HG03521 (cell line): ENCODE measurements at regions not wholly inside any gene's neighbourhood (a gene's known extent, or its start where the extent isn't known, plus 50 kb on each side); places are given as distances from the start of the nearest gene placed in this dataset.
"Not testable (repeated sequence)": the region's sequence is repeated elsewhere in the genome, so short reads cannot be mapped to it uniquely, and the experiment has no call there.

Source experiments
- ATAC-seq: cut with Tn5 transposase; IDR thresholded peaks from one replicate; pipeline ENCODE4 v1.9.1; 2021; ENCODE audit warnings: mild to moderate bottlenecking, moderate library complexity; ENCODE audit not compliant: unreplicated experiment

DNA sequence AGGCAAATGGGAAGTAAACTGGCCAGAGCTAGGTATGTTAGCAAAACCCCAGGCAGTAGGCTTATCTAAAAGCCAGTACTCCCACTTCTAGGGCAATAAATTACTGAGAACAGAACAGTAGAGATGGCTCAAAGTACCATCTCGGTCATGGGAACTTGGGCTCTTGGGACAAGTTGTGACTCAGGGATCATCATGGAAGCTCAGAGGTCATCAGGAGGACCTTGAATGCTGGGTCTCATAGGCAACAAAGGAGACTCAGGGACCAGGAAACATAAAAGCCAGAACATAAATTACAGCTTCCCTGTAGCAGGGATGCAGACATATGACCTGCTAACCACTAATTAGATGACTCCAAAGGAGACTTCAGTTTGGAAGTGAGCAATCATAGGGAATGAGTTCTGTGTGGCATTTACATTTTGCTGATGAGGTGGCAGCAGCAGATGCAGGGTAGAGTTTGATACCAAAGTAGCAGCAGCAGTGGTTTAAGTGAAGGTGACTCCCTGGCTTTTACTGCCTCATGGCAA lies 97.6 kb upstream of the SCAF11 start:
- ATAC-seq, result no peak

- ATAC-seq, result no peak
These were observed 94.6 kb upstream of the SCAF11 start for GRCh38 chr12:46084666-46085631.

DNA sequence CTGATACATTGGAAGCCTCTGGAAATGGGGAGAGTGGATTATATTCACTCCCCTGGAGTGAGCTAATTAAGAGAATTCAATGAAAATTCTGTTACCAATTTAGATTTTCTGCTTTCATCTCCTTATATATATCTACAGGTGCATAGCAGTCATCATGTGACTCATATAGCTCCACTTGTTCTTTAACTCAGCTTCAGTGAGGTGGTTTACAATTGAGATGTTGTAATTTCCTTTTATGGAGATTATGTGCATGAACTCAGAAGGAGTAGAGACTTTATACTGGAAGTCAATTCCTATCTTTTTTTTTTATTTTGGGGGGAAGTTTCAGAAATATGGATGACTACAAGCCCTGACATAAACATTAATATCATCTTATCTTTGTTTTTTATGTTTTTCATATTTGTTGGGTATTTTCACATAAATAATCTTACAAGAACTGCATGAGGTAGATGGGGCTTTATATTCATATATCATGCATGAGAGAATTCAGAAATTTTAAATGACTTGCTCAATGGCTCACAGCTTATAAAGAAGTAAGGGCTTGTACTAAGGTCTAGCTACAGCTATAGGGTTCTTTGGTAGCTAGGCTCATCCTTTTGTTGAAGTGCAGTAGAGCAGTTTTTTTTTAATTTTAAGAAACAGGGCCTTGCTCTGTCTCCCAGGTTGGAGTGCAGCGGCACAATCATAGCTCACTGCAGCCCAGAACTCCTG lies 92.3 kb upstream of the SCAF11 start:
- ATAC-seq, result no peak

- ATAC-seq, result no peak
These were observed 82.9 kb upstream of the SCAF11 start for GRCh38 chr12:46073321-46073720.

DNA sequence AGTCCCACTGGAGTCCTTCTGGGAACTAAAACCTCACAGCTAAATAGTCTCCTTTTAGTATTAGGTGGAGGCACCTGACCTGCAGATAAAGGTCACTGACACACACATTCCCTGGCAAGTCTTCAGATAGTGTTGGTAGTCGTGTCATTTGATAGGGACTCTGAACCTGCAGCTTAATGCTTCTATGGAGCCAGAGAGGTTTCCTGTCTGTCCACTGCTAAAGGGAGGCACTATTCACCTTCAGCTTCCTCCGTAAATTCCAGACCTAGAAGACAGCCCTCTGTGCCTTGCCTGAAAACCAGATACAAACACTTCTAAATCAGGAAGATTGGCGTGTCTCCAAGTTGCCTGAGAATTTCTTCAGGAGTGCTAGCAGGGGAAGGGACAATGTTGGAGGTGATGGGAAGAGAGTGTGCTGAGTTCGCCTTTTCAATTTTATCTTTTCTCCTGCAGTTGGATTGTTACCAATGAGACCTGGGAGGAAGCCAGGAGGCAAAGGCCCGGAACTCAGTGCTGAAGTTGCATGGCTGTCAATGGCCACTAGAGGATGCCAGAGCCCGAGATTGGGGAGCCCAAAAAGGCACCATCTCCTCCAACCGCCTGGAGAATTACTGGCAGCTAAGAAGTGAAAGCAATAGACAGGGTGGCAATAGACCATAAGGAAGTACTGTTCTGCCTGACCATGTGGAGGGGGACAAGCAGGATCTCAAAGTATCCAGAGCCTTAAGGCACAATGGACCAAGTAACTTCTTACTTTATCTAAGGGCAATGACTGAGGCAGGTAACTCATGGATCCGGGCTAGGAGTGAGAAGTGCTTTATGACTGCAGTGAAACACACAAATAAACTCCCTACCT lies 81.6 kb upstream of the SCAF11 start:
- peak; percentile 97 for ATAC-seq

GRCh38 chr12:46071335-46071734 lies 81.0 kb upstream of the SCAF11 start:
- no peak for ATAC-seq

DNA sequence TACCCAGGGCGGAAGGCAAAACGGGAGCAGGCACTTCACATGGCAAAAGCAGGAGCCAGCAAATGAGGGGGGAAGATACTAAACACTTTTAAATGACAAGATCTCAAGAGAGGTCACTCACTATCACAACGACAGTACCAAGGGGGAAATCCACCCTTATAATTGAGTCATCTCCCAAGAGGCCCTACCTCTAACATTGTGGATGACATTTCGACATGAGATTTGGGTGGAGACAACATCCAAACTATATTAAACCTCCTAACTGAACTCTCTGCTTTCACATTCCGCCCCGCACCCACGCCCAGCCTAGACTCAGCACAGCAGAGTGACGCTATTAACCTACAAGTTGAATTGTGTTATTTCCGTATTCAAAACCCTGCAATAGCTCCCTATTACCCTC lies 76.7 kb upstream of the SCAF11 start:
- ATAC-seq, result no peak

DNA sequence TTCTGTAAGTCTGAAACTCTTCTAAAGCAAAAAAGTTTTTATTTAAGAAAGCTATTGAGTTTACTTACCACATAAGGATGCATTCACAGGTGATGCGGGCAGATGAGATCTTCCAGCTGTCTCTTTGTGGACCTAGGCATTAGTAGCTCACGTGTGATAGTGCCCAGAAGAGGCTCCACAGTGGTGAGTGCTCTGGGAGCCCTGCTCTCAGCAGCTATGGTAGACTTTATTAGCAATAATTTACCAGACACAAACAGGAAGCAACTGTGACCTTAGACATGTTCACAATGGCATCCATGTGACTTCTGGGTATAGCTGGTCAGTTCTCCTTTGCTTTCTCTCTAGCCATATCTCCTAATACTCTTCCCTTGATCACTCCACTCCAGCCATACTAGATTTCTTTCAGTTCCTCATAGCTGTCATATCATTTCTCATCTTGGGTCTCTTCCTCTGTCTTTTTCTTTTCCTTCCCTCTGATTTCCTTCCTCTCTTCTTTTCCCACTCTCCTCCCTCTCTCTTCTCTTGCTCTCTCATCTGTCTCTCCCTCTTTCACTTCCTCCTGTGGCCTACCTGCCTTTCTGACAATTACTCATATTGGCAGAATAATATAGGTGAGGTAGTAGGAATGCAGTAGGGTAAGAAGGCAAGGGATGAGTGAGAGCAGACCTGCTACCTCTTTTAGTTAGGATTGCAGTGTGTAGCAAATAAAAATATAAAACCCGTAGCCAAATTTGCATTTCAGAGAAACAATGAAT lies 75.2 kb upstream of the SCAF11 start:
- ATAC-seq, result peak; percentile 60

DNA sequence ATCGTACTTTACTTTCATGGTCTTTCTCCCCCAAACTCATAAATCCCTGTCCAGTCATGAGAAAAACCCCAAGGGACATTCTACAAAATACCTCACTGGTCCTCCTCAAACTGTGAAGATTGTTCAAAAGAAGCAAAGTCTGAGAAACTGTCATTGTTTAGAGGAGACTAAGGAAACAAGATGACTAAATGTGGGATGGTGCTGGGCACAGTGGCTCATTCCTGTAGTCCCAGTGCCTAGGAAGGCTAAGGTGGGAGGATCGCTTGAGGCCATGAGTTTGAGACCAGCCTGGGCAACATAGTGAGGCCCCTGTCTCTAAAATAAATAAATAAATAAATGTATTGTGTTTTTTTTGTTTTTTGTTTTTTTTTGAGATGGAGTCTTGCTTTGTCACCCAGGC lies 74.2 kb upstream of the SCAF11 start:
- no peak for ATAC-seq

GRCh38 chr12:46058697-46059096 lies 68.3 kb upstream of the SCAF11 start:
- not testable (repeated sequence) for ATAC-seq

- no peak for ATAC-seq
These were observed 60.4 kb upstream of the SCAF11 start for GRCh38 chr12:46050805-46051204.

DNA sequence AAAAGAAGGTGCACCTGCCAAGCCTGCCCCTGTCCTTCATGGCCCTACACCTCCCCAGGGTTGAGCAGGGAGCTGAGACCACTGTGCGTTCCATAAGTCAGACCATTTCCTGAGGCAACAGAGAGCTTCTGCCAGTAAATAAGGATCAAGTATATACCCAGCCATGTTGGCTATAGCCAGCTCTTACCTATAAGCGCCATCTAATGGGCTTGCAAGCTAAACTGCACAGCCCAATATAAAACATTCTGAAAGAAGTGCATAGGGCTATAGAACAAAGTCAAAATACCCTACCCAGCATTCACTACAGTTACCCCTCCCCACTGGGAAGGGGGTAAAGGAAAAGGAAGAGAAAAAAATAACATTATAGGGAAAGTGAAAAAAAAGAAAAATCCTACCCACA lies 59.3 kb upstream of the SCAF11 start:
- no peak for ATAC-seq

DNA sequence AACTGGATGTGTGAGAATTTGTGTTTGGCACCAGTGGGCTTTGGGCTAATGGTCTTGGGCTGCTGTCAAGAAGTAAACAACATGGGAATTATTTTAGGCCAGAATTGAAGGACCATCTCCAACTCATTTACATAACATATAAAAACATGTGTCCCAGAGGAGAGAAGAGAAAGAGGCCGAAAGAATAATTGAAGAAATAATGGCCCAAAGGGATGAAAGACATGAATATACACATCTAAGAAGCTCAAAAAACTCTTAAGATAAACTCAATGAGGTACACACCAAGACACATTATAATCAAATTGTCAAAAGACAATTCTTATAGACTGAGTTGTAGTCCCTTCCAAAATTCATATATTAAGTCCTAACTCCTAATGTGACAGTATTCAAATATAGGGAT lies 56.1 kb upstream of the SCAF11 start:
- no peak for ATAC-seq

DNA sequence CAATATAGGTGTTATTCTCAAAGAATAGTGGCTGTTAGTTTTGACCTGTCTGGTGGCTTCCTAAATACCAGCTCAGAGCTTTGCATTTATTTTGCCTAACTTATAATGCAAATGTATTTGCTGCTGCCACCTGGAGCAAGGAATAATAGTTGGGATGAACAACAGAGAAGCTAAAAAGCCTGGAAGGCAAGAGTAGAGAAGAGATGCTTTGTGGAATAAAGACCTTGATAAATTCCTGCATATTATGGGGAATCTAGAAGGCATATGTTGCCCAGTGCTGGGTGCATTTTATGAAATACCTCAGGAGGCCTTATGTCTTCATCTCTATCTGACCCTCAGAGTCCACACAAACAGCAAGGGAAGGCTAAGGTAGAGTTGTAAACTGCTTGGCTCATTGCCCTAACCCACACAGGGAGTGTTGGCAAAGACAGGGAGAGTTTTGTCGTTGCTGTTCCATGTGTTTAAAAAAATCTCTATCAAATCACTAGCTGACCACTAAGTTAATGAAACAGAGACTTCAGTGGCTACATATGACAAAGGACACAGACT lies 53.7 kb upstream of the SCAF11 start:
- ATAC-seq, result no peak
